Coronary artery (tissue), 2 donors: ENCODE measurements at regions not wholly inside any gene's neighbourhood (a gene's known extent, or its start where the extent isn't known, plus 50 kb on each side); places are given as distances from the start of the nearest gene placed in this dataset.

Experiments
- DNase-seq: peaks from one replicate; pipeline ENCODE4 v3.0.0-alpha.2; 2017; ENCODE audit warnings: low spot score
- H3K27ac ChIP-seq, 2 donors: fragments of 200-600 bp; sonication (generic); one replicate each; pipeline ENCODE4 v1.5.1; 2016 to 2019
- H3K4me3 ChIP-seq: fragments of 200-600 bp; sonication (generic); 2 replicates; pipeline ENCODE4 v1.5.1; 2016; ENCODE audit warnings: mild to moderate bottlenecking, moderate library complexity
- CTCF ChIP-seq: fragments of 200-600 bp; sonication (generic); IDR thresholded peaks from one replicate; pipeline ENCODE4 v1.5.1; 2019; ENCODE audit warnings: antibody characterized with exemption

- Histone ChIP-seq H3K4me3 (no peak overlapping the region), H3K27ac (no peak overlapping the region)
- no peak for DNase-seq
- no peak for TF ChIP-seq CTCF
These were observed 534.1 kb upstream of the GALNTL6 start for GRCh38 chr4:171279131-171279530.

DNA sequence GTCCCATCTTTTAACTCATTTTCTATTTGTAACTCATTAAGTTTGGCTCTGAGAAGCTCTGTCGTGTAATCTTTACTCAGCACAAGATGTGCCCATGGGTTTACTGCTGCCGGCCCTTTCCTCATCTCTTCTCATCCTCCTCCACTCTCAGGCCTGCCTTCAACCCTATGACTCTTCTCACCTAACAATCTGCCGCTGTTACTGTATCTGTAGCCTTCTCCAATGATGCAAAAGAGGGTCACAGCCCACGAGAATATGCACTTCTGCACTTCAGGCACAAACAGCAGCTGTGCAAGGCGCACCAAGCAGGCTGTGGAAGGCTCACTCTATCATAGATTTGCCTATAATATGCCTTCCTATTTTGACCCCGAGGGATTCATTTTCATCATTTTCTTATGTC, 546.5 kb upstream of the GALNTL6 start:
- H3K27ac ChIP-seq: no peak overlapping the region
- no peak overlapping the region for H3K4me3 ChIP-seq
- no peak for DNase-seq
- TF ChIP-seq CTCF: no peak

DNA sequence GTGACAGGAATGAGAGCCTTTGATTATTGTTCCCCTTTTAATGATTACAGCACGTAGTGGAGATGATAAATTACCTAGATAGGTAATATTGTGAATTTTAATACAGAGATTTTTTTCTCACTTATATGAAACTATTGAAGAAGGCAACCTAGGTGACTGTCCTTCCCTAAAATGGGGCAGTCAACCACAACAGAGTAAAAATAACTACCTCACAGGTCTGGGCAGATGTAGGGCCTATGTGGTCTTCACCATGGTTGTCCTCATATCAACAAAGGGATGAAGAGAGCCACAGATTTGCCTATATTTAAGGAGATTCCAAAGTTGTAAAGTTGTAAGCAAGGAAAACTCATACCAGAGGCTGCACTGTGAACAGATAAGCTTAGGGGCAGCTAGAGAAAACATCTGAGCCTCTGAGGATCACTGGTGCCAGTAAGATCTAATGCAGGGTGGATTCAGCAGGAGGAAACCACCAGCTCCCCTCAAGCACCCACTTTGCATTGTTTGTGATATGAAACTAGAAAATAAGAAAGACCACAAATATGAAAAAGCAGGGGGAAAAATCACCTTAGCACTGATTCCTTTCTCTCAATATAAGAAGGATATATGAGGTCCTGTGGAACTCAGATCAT, 547.9 kb upstream of the GALNTL6 start:
- no peak for DNase-seq
- H3K27ac ChIP-seq: no peak overlapping the region
- no peak overlapping the region for H3K4me3 ChIP-seq
- TF ChIP-seq CTCF: no peak

DNA sequence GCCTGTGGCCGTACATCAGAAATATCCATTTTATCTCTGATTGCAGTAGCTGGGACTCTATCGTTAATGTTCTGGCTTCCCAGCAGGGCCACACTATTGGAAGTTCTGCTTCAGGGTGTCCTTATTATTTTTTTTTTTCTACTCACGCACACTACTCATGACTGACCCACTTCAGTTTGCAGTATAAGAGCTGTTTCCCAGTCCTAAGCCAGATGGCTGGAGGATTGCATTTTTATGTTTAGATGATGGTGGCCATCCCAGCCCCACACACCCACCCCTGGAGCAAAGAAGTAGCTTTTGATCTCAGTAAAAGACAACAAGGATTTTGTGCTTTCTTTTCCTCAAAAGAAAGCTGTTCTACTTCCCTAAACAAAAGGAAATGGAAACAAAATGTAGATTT, 557.0 kb upstream of the GALNTL6 start:
- DNase-seq: no peak
- H3K4me3 ChIP-seq: no peak overlapping the region
- H3K27ac ChIP-seq: no peak overlapping the region
- TF ChIP-seq CTCF: no peak

GRCh38 chr4:171246948-171247347, 566.3 kb upstream of the GALNTL6 start:
- Histone ChIP-seq H3K27ac (no peak overlapping the region), H3K4me3 (no peak overlapping the region)
- TF ChIP-seq CTCF: no peak
- DNase-seq: no peak

DNA sequence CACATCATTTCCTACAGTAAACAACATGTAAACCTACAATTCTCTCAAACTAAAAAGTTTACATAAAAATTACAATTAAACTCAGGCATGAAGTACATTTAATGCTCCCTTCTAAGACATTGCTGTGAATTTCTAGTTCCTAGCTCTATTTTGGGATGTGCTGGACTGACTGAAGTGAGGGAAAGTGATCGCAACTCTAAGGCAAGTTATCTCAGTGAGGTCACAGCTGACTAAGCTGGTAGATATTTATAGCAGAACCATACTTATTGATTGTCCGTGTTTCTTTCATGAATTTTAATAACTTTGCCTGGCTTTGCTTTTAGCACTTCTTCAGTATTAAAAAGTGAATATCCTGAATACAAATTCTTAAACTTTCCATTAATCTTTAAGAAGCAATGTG, 570.4 kb upstream of the GALNTL6 start:
- H3K27ac ChIP-seq: no peak overlapping the region
- no peak overlapping the region for H3K4me3 ChIP-seq
- TF ChIP-seq CTCF: no peak
- no peak for DNase-seq

- TF ChIP-seq CTCF: no peak
- Histone ChIP-seq H3K27ac (no peak overlapping the region), H3K4me3 (no peak overlapping the region)
- DNase-seq: no peak
These were observed 574.0 kb upstream of the GALNTL6 start for GRCh38 chr4:171239196-171239595.
